Stimulated activated CD4-positive, alpha-beta T cell treated with anti-CD3 and anti-CD28 coated beads, Interleukin-2, amount 100 ng/mL, for 48 hours (primary cell): ENCODE measurements at regions not wholly inside any gene's neighbourhood (a gene's known extent, or its start where the extent isn't known, plus 50 kb on each side); places are given as distances from the start of the nearest gene placed in this dataset.
"Not testable (repeated sequence)": the region's sequence is repeated elsewhere in the genome, so short reads cannot be mapped to it uniquely, and the experiment has no call there.

Source experiments
- DNase-seq, 2 donors: peaks; one replicate each; pipeline ENCODE4 v3.0.0-alpha.2; 2020

- DNase-seq: not testable (repeated sequence)
Measured at GRCh38 chr10:85410586-85410985, 956.0 kb downstream of the GRID1 start.

GRCh38 chr10:85413570-85413969 lies 953.0 kb downstream of the GRID1 start:
- DNase-seq: no peak

GRCh38 chr10:85420501-85421191 lies 945.9 kb downstream of the GRID1 start:
- no peak for DNase-seq

- DNase-seq: no peak
Measured at GRCh38 chr10:85421421-85421820, 945.2 kb downstream of the GRID1 start.

- no peak for DNase-seq
Measured at GRCh38 chr10:85429126-85429525, 937.5 kb downstream of the GRID1 start.

- no peak for DNase-seq
Measured at GRCh38 chr10:85430991-85431390, 935.6 kb downstream of the GRID1 start.

GRCh38 chr10:85433248-85433647 lies 933.3 kb downstream of the GRID1 start:
- DNase-seq: no peak

- no peak for DNase-seq
Measured at GRCh38 chr10:85444868-85445267, 921.7 kb downstream of the GRID1 start.

GRCh38 chr10:85445702-85446101 lies 920.9 kb downstream of the GRID1 start:
- no peak for DNase-seq

- DNase-seq: no peak
Measured at GRCh38 chr10:85446827-85447226, 919.8 kb downstream of the GRID1 start.

- no peak for DNase-seq
Measured at GRCh38 chr10:85447690-85448089, 918.9 kb downstream of the GRID1 start.

GRCh38 chr10:85448716-85449115 lies 917.9 kb downstream of the GRID1 start:
- DNase-seq: no peak

- DNase-seq: no peak
Measured at GRCh38 chr10:85454386-85454785, 912.2 kb downstream of the GRID1 start.

GRCh38 chr10:85457191-85457590 lies 909.4 kb downstream of the GRID1 start:
- DNase-seq: no peak

GRCh38 chr10:85458324-85458723 lies 908.3 kb downstream of the GRID1 start:
- DNase-seq: no peak

- no peak for DNase-seq
Measured at GRCh38 chr10:85459906-85460305, 906.7 kb downstream of the GRID1 start.

GRCh38 chr10:85464336-85464735 lies 902.3 kb downstream of the GRID1 start:
- DNase-seq: no peak

- no peak for DNase-seq
Measured at GRCh38 chr10:85477979-85478378, 888.6 kb downstream of the GRID1 start.

GRCh38 chr10:85490431-85490830 lies 876.2 kb downstream of the GRID1 start:
- no peak for DNase-seq

GRCh38 chr10:85491652-85492051 lies 874.9 kb downstream of the GRID1 start:
- no peak for DNase-seq

- no peak for DNase-seq
Measured at GRCh38 chr10:85492684-85493083, 873.9 kb downstream of the GRID1 start.

- no peak for DNase-seq
Measured at GRCh38 chr10:85493703-85494102, 872.9 kb downstream of the GRID1 start.

- DNase-seq: not testable (repeated sequence)
Measured at GRCh38 chr10:85504641-85505040, 862.0 kb downstream of the GRID1 start.

GRCh38 chr10:85508159-85508558 lies 858.4 kb downstream of the GRID1 start:
- DNase-seq: no peak

- no peak for DNase-seq
Measured at GRCh38 chr10:85510682-85511081, 855.9 kb downstream of the GRID1 start.
